Heart left ventricle (tissue), 16 donors: ENCODE measurements at regions not wholly inside any gene's neighbourhood (a gene's known extent, or its start where the extent isn't known, plus 50 kb on each side); places are given as distances from the start of the nearest gene placed in this dataset.

Experiments used
- ATAC-seq, 4 donors: fragments of 200-7000 bp; cut with Tn5 transposase; one replicate each; pipeline ENCODE4 v1.9.1; 2020 to 2022; ENCODE audit warnings: moderate library complexity in 4 of 4, mild to moderate bottlenecking in 3 of 4, moderate number of reproducible peaks in 1 of 4
- DNase-seq, 5 donors: peaks; one replicate each; pipeline ENCODE4 v3.0.0-alpha.2; 2020
- H3K27ac ChIP-seq, 12 donors: fragments of 200-600 bp; sonication (generic) in 4 of 12; one replicate each; pipeline versions ENCODE4 v1.5.0 to v1.8.0; 2016 to 2022; ENCODE audit warnings: mild to moderate bottlenecking in 2 of 12
- H3K27me3 ChIP-seq, 9 donors: fragments of 200-600 bp; sonication (generic) in 2 of 9; one replicate each; pipeline versions ENCODE4 v1.5.1 to v1.8.0; 2016 to 2022; ENCODE audit warnings: mild to moderate bottlenecking in 3 of 9
- H3K36me3 ChIP-seq, 9 donors: fragments of 200-600 bp; sonication (generic) in 2 of 9; one replicate each; pipeline versions ENCODE4 v1.5.0 to v1.8.0; 2018 to 2022; ENCODE audit warnings: mild to moderate bottlenecking in 2 of 9
- H3K4me1 ChIP-seq, 12 donors: fragments of 200-600 bp; sonication (generic) in 4 of 12; one replicate each; pipeline versions ENCODE4 v1.5.0 to v1.8.0; 2016 to 2022; ENCODE audit warnings: mild to moderate bottlenecking in 3 of 12
- H3K4me3 ChIP-seq, 12 donors: fragments of 200-600 bp; sonication (generic) in 4 of 12; one replicate each; pipeline versions ENCODE4 v1.5.0 to v1.8.0; 2017 to 2022; ENCODE audit warnings: mild to moderate bottlenecking in 9 of 12, moderate library complexity in 4 of 12
- H3K9me3 ChIP-seq, 12 donors: fragments of 200-600 bp; sonication (generic) in 4 of 12; one replicate each; pipeline versions ENCODE4 v1.5.0 to v1.8.0; 2016 to 2022; ENCODE audit warnings: mild to moderate bottlenecking in 1 of 12
- CTCF ChIP-seq, 12 donors: fragments of 200-600 bp; sonication (generic) in 4 of 12; IDR thresholded peaks; one replicate each; pipeline versions ENCODE4 v1.5.0 to v1.8.0; 2018 to 2022; ENCODE audit warnings: antibody characterized with exemption in 12 of 12, mild to moderate bottlenecking in 5 of 12
- POLR2A ChIP-seq, 2 donors: fragments of 450-650 bp; IDR thresholded peaks; one replicate each; pipeline ENCODE4 v1.6.1; 2017; ENCODE audit warnings: antibody characterized with exemption in 2 of 2, mild to moderate bottlenecking in 2 of 2, moderate library complexity in 2 of 2
- WGBS, 4 donors: extraction: QIAGEN DNeasy Blood & Tissue Kit in 2 of 4; methylation state at CpG; one replicate each; pipeline versions ENCODE4 v1.1.5 to v1.1.7; 2013 to 2018; 5-methylcytosine and 5-hydroxymethylcytosine counted together
- intact Hi-C, 10 donors: fragments of 100-400 bp; cut with DNase I; formaldehyde crosslinking; loops; one replicate each; pipeline versions ENCODE4 v1.11.1 to v1.14.2; 2022
- donor health status: ischemic (EF 13 %, LVEDD 7.1; RV severe dilation, severe dysfunction).
- donor health status: healthy with polysubstance abuse.
- donor health status: DM: no; HTN: yes; CAD: no.
- donor health status: DM: no; HTN: no; CAD: no.
- donor health status: ischemic (EF 25% LVEDD 6.9; RV normal size, moderate dysfunction).
- donor health status: ischemic (EF 25% LVEDD 5.7; RV mildly dilated, moderate dysfunction).
- donor health status: healthy.
- donor health status: DM: yes; HTN: yes; CAD: no.
- donor health status: ischemic (EF 35%, LVEDD 5.7; RV mildly dilated, moderate dysfunction).
- donor health status: nonischemic (EF 11% LVEDD 7.7; RV severe dilation, severe dysfunction).
- donor health status: DM: yes; HTN: yes; CAD: no.
- donor health status: PGD.
- donor health status: ischemic (EF 29% LVEDD 5.4; RV normal size, mild dysfunction).
- donor health status: nonischemic (EF 23%, LVEDD 6.1; RV moderate dilation, normal function).

DNA sequence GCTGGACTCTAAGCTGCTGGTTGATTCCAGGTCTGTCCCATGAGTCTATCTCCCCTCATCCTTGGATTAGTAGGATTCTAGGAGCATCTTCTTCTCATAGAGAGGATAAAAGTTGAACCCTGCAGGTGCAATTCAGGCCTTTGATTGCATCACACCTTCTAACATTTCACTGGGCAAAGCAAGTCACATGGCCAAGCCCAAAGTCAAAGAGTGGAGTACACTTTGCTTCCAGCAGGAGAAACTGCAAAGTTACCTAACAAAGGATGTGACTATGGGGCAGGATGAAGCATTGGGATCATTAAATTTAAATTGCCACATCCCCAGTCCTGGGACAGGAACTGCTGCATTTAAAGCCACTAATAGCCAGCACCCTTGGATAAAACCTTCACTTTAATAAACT is 51.0 kb upstream of the EGFLAM start:
- no peak for DNase-seq
- intact Hi-C loops: loop anchor here in 3 of 10 donors (5.0 to 10.0 kb wide), 4 partner anchors 197 to 607 kb away; no protein-coding TSS in a partner anchor
- no peak for TF ChIP-seq POLR2A (IDR thresholded peaks at IDR 0.05)
- no peak for TF ChIP-seq CTCF (IDR thresholded peaks at IDR 0.05)

GRCh38 chr5:38202741-38203140 is 55.6 kb upstream of the EGFLAM start:
- Histone ChIP-seq H3K27me3 (peaks cover 0 to 22% (median 0%) of the 10 kb centered on the region in 9 donors), H3K36me3 (no peaks in the 10 kb centered on the region), H3K27ac (no peak overlapping the region), H3K4me1 (no peaks in the 10 kb centered on the region), H3K9me3 (no peaks in the 10 kb centered on the region), H3K4me3 (no peak overlapping the region)
- WGBS, 4 donors: 75 to 86% (median 83%) methylated on average over 4 of the region's 4 CpGs
- intact Hi-C loops: loop anchor here in 3 of 10 donors (10.0 kb wide), 3 partner anchors 202 to 612 kb away; no protein-coding TSS in a partner anchor
- no peak for ATAC-seq
- TF ChIP-seq CTCF (IDR thresholded peaks at IDR 0.05): no peak
- no peak for TF ChIP-seq POLR2A (IDR thresholded peaks at IDR 0.05)
- no peak for DNase-seq

More for the DNA sequence above, 51.0 kb upstream of the EGFLAM start:
- no peak for ATAC-seq
- no peaks in the 10 kb centered on the region for H3K36me3 ChIP-seq
- H3K4me3 ChIP-seq: no peak overlapping the region
- no peak overlapping the region for H3K27ac ChIP-seq
- peaks cover 0 to 12% (median 0%) of the 10 kb centered on the region in 9 donors for H3K27me3 ChIP-seq
- no peaks in the 10 kb centered on the region for H3K4me1 ChIP-seq
- peaks cover 0 to 3% (median 0%) of the 10 kb centered on the region in 12 donors for H3K9me3 ChIP-seq

DNA sequence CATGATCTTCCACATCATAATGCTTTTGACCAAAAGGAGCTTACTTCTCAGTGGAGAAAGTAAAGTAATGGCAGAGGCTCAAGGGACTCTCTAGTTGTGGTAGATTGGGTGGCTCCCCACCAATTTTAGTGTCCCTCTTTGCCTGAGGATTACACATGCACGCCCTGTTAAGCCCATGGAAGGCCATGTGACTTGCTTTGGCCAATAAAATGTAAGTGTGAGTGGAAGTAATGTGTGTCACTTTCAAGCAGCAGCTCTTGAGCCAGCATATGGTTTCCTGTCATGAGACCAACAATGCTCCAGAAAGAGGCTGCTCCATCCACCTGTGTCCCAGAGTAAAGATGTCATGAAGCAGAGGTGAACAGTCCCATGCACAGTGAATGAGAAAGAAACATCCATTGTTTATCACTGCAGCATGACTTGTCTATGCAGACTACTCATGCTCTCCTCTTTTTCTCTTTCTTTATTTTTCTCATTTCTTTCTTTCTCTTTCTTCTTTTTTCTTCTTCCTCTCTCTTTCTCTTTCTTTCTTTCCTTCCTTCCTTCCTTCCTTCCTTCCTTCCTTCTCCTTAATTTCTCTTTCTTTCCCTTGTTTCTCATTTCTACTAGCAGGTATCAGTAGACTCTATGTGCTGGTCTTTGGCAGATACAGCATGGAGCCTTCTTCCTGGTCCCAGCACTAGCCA is 57.3 kb upstream of the EGFLAM start:
- no peak overlapping the region for H3K4me3 ChIP-seq
- peaks cover 0 to 28% (median 0%) of the 10 kb centered on the region in 9 donors for H3K27me3 ChIP-seq
- no peaks in the 10 kb centered on the region for H3K9me3 ChIP-seq
- intact Hi-C loops: loop anchor here in 3 of 10 donors (10.0 kb wide), 3 partner anchors 204 to 614 kb away; no protein-coding TSS in a partner anchor
- H3K4me1 ChIP-seq: no peaks in the 10 kb centered on the region
- ATAC-seq: no peak
- TF ChIP-seq CTCF (IDR thresholded peaks at IDR 0.05): no peak
- no peak for TF ChIP-seq POLR2A (IDR thresholded peaks at IDR 0.05)
- no peaks in the 10 kb centered on the region for H3K36me3 ChIP-seq
- H3K27ac ChIP-seq: no peak overlapping the region
- 67 to 79% (median 73%) methylated on average over 1 of the region's 1 CpG for WGBS, 4 donors
- no peak for DNase-seq

DNA sequence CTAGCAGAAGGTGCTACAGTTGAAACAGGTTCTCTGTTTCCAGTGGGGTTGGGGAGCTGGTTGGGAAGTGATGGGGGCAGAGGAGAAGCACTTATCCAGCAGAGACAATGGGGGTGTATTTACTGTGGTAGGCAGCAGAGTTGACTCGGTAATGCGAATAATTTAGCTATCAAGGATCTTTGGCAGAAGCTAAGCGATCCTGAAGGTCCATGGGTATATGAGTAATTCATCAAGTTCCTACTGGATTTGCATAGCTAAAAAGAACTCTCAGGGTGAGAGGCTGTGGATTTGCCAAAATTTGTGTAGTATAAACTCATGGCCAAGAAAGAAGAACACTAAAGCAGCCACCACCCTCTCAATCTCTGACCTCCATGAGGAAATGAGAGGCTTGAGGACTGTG is 61.2 kb upstream of the EGFLAM start:
- no peak for ATAC-seq
- 91 to 98% (median 95%) methylated on average over 3 of the region's 3 CpGs for WGBS, 4 donors
- intact Hi-C loops: loop anchor here in 2 of 10 donors (10.0 kb wide), 1 partner anchor 782 kb away; no protein-coding TSS in a partner anchor

More for the DNA sequence above, 61.2 kb upstream of the EGFLAM start:
- DNase-seq: no peak
- Histone ChIP-seq H3K9me3 (no peaks in the 10 kb centered on the region), H3K27ac (no peak overlapping the region), H3K27me3 (peaks cover 0 to 25% (median 3%) of the 10 kb centered on the region in 9 donors), H3K36me3 (no peaks in the 10 kb centered on the region), H3K4me1 (no peaks in the 10 kb centered on the region), H3K4me3 (no peak overlapping the region)
- TF ChIP-seq POLR2A (IDR thresholded peaks at IDR 0.05): no peak
- TF ChIP-seq CTCF (IDR thresholded peaks at IDR 0.05): no peak
